ENCODE measurements at regions not wholly inside any gene's neighbourhood (a gene's known extent, or its start where the extent isn't known, plus 50 kb on each side); places are given as distances from the start of the nearest gene placed in this dataset.
A peak's percentile ranks its signal among the peaks of the same experiment; 100 is the strongest.

- no peak for TF ChIP-seq CTCF (IDR thresholded peaks at IDR 0.05; ENCODE audit: extremely low read depth, low read depth, low read length)
These were observed 200.6 kb upstream of the NCKAP5 start for GRCh38 chr2:133768658-133769435.

DNA sequence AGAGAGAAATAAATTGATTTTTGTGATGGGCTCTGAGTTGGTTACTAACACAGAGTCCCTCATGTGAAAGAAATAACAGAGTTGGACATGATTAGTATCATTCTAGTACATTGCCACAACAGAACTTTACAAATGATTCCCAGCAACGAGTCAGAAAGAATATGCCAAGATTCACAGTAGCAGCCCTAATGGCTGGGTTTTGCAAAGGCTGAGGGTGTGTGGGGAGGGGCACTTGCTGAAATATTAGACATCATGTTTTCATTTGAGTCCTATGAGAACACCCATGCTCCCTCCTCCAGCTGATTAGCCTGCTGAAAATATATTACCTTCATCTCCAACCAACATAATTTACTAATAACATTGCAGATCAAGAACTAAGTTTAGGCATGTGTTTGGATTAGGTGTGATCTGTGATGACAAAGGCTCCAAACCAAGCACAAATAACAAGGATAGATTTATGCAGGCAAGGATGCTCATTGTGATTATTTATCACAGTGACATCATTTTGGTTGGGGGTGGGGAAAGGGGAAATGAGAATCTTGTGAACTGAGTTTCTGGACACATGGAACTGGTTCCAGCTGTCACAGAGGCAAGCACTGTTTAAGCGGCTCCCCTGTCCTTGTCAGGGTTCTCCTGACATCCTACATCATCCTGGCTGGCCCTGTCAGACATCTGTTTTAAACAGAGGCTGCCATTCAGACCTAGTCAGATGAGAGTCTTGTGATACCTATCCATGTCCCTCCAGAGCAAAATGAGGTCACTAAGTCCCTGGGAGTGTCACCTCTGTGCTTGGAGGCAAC is 205.8 kb upstream of the NCKAP5 start:
- H3K4me2 ChIP-seq (ENCODE audit: insufficient read depth, low read length), result no peak overlapping the region

More at GRCh38 chr2:133768658-133769435, 200.6 kb upstream of the NCKAP5 start:
- Histone ChIP-seq H3K36me3 (ENCODE audit: insufficient read depth, low read length) (no peaks in the 10 kb centered on the region), H2AFZ (ENCODE audit: low read length) (no peak overlapping the region), H3K79me2 (ENCODE audit: insufficient read depth, low read length) (no peaks in the 10 kb centered on the region), H3K4me2 (ENCODE audit: insufficient read depth, low read length) (no peak overlapping the region), H3K4me1 (ENCODE audit: insufficient read depth, low read length) (peaks cover 22% of the 10 kb centered on the region), H3K4me3 (ENCODE audit: insufficient read depth, low read length) (no peak overlapping the region), H4K20me1 (ENCODE audit: insufficient read depth, low read length) (no peaks in the 10 kb centered on the region), H3K9me3 (ENCODE audit: low read depth, low read length) (no peaks in the 10 kb centered on the region), H3K27ac (ENCODE audit: low read depth, low read length) (no peak overlapping the region), H3K27me3 (ENCODE audit: insufficient read depth, low read length) (no peaks in the 10 kb centered on the region)
- DNase-seq (ENCODE audit: insufficient read length, low spot score, missing footprints), result no peak

DNA sequence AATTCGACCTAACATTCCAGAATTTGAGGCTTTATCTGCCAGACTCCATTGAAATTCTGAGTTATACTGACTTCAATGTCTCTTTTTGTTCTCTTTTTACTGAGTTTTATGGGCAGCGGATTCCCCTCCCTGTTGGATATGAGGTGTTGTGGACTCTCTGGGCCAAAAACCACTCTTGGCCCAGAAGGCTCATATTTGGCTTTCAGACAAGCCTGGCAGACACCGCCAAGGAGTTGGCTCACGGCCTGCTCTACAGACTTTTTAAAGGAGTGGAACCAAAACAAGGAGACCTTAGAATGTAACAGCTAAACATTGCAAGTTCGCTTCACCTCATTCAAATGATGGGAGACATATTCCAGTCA is 206.4 kb upstream of the NCKAP5 start:
- TF ChIP-seq CTCF (IDR thresholded peaks at IDR 0.05; ENCODE audit: extremely low read depth, low read depth, low read length), result no peak
- peaks cover under 1% of the 10 kb centered on the region for H3K4me1 ChIP-seq (ENCODE audit: insufficient read depth, low read length)
- H3K79me2 ChIP-seq (ENCODE audit: insufficient read depth, low read length), result no peaks in the 10 kb centered on the region
- H3K36me3 ChIP-seq (ENCODE audit: insufficient read depth, low read length), result no peaks in the 10 kb centered on the region
- DNase-seq (ENCODE audit: insufficient read length, low spot score, missing footprints), result no peak
- H3K4me3 ChIP-seq (ENCODE audit: insufficient read depth, low read length), result no peak overlapping the region
- H2AFZ ChIP-seq (ENCODE audit: low read length), result peak overlapping the region; percentile 28
- H3K27me3 ChIP-seq (ENCODE audit: insufficient read depth, low read length), result no peaks in the 10 kb centered on the region
- no peak overlapping the region for H3K27ac ChIP-seq (ENCODE audit: low read depth, low read length)
- no peak overlapping the region for H3K4me2 ChIP-seq (ENCODE audit: insufficient read depth, low read length)
- no peaks in the 10 kb centered on the region for H3K9me3 ChIP-seq (ENCODE audit: low read depth, low read length)
- H4K20me1 ChIP-seq (ENCODE audit: insufficient read depth, low read length), result no peaks in the 10 kb centered on the region

More for the DNA sequence above, 205.8 kb upstream of the NCKAP5 start:
- Histone ChIP-seq H4K20me1 (ENCODE audit: insufficient read depth, low read length) (no peaks in the 10 kb centered on the region), H3K27me3 (ENCODE audit: insufficient read depth, low read length) (no peaks in the 10 kb centered on the region), H2AFZ (ENCODE audit: low read length) (peak overlapping the region; percentile 28), H3K27ac (ENCODE audit: low read depth, low read length) (no peak overlapping the region), H3K79me2 (ENCODE audit: insufficient read depth, low read length) (no peaks in the 10 kb centered on the region), H3K4me3 (ENCODE audit: insufficient read depth, low read length) (no peak overlapping the region), H3K4me1 (ENCODE audit: insufficient read depth, low read length) (no peaks in the 10 kb centered on the region), H3K36me3 (ENCODE audit: insufficient read depth, low read length) (no peaks in the 10 kb centered on the region), H3K9me3 (ENCODE audit: low read depth, low read length) (no peaks in the 10 kb centered on the region)
- no peak for TF ChIP-seq CTCF (IDR thresholded peaks at IDR 0.05; ENCODE audit: extremely low read depth, low read depth, low read length)
- no peak for DNase-seq (ENCODE audit: insufficient read length, low spot score, missing footprints)

DNA sequence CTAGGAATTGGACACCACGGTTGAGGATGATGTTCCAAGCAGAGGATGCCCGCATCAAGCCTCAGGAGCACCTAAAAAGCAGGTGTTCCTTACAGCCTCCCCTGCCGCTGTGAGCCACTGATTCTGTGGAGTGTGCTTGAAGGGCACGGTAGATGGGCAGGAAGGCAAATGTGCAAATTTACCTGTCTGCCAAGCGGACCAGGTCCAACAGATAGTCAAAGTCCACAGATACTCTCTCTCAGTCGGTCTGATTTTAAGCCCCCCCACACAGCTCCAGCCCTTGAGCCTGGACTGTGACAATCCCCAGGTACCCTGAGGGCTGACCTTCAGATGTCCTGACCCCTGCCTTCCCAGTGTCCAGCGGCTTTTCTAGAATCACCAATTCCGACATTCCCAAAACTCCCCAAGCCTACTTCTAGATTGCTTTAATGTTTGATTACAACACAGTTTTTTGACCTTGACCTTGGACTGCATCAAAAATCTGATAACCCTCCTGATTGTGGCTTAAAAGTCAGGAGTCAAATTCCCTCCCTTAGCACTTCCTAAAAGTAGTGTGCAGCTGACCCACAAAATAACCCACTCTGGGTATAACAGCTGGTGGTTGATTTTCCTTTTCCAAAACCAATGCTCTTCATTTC is 208.8 kb upstream of the NCKAP5 start:
- Histone ChIP-seq H3K27ac (ENCODE audit: low read depth, low read length) (no peak overlapping the region), H3K36me3 (ENCODE audit: insufficient read depth, low read length) (no peaks in the 10 kb centered on the region), H2AFZ (ENCODE audit: low read length) (no peak overlapping the region), H3K4me2 (ENCODE audit: insufficient read depth, low read length) (no peak overlapping the region), H3K79me2 (ENCODE audit: insufficient read depth, low read length) (no peaks in the 10 kb centered on the region), H3K9me3 (ENCODE audit: low read depth, low read length) (no peaks in the 10 kb centered on the region), H4K20me1 (ENCODE audit: insufficient read depth, low read length) (no peaks in the 10 kb centered on the region), H3K4me3 (ENCODE audit: insufficient read depth, low read length) (no peak overlapping the region), H3K4me1 (ENCODE audit: insufficient read depth, low read length) (peaks cover 4% of the 10 kb centered on the region), H3K27me3 (ENCODE audit: insufficient read depth, low read length) (no peaks in the 10 kb centered on the region)
- DNase-seq (ENCODE audit: insufficient read length, low spot score, missing footprints), result no peak
- TF ChIP-seq CTCF (IDR thresholded peaks at IDR 0.05; ENCODE audit: extremely low read depth, low read depth, low read length), result no peak
